ENCODE measurements at regions not wholly inside any gene's neighbourhood (a gene's known extent, or its start where the extent isn't known, plus 50 kb on each side); places are given as distances from the start of the nearest gene placed in this dataset.
"Not testable (repeated sequence)": the region's sequence is repeated elsewhere in the genome, so short reads cannot be mapped to it uniquely, and the experiment has no call there.

DNA sequence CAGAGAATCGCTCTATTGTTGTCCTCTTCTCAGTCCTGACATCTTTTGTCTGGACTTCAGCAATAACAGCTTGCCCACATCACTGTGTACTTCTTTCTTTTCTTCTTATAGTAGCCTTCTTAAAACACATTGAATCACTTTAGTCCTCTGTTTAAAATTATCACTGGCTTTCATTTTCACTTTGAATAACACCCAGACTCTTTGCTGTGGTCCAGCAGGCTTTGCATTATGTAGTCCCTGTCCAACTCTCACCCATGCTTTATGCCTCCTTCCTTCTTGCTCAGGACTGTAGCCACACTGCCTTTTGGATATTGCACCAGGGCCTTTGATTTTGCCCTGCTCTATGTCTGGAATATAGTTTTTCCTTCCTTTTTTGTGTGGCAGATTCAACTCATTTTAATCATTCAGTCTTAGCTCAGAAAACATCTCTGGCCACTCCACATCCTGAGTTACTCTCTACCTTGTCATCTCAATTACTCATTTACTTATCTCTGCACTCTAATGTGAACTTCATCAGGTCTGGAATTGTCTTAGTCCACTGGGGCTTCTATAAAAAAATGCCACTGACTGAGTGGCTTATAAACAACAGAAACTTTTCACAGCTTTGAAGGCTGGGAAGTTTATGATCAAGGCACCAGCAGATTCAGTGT, 168.2 kb downstream of the C4orf33 start:
- DNase-seq (no peak), ATAC-seq (ENCODE audit: low read depth) (no peak)
- Mint-ChIP-seq H3K4me1 (peaks cover 5% of the 10 kb centered on the region), H3K36me3 (ENCODE audit: low read depth) (no peaks in the 10 kb centered on the region), H3K9me3 (no peaks in the 10 kb centered on the region), H3K27me3 (no peaks in the 10 kb centered on the region), H3K27ac (no peak overlapping the region), H3K4me3 (no peak overlapping the region)
- ChIA-PET POLR2A (no interaction called here), CTCF (no interaction called here)
- TF ChIP-seq, protein P1, sequence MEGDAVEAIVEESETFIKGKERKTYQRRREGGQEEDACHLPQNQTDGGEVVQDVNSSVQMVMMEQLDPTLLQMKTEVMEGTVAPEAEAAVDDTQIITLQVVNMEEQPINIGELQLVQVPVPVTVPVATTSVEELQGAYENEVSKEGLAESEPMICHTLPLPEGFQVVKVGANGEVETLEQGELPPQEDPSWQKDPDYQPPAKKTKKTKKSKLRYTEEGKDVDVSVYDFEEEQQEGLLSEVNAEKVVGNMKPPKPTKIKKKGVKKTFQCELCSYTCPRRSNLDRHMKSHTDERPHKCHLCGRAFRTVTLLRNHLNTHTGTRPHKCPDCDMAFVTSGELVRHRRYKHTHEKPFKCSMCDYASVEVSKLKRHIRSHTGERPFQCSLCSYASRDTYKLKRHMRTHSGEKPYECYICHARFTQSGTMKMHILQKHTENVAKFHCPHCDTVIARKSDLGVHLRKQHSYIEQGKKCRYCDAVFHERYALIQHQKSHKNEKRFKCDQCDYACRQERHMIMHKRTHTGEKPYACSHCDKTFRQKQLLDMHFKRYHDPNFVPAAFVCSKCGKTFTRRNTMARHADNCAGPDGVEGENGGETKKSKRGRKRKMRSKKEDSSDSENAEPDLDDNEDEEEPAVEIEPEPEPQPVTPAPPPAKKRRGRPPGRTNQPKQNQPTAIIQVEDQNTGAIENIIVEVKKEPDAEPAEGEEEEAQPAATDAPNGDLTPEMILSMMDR (IDR thresholded peaks at IDR 0.05), result no peak
- intact Hi-C loops (cut with micrococcal nuclease), result no loop called here

DNA sequence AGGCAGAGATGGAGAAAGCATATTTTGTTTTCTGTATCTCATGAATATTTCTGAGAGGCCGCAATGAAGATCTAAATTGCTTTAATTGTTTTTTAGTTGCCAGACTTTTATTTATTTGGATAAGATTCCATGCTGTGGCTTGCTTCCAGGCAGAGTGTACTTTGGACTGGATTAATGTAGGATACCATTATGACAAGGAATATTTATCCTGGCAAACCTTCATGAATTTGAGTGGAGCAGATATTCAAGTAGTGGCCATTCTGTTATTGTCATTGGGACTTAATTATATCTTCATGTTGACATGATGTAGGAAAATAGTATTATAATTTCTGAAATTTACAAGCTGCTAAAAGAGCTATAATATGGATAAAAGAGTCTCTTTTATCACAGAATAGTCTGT, 182.9 kb downstream of the C4orf33 start:
- Mint-ChIP-seq H3K27me3 (no peaks in the 10 kb centered on the region), H3K4me1 (no peaks in the 10 kb centered on the region), H3K9me3 (no peaks in the 10 kb centered on the region), H3K36me3 (ENCODE audit: low read depth) (no peaks in the 10 kb centered on the region), H3K4me3 (no peak overlapping the region), H3K27ac (no peak overlapping the region)
- CTCF ChIA-PET, result no interaction called here
- ATAC-seq (ENCODE audit: low read depth) (no peak), DNase-seq (no peak)
- intact Hi-C loops (cut with micrococcal nuclease), result no loop called here
- POLR2A ChIA-PET, result no interaction called here
- TF ChIP-seq, protein P1 (IDR thresholded peaks at IDR 0.05), result no peak

DNA sequence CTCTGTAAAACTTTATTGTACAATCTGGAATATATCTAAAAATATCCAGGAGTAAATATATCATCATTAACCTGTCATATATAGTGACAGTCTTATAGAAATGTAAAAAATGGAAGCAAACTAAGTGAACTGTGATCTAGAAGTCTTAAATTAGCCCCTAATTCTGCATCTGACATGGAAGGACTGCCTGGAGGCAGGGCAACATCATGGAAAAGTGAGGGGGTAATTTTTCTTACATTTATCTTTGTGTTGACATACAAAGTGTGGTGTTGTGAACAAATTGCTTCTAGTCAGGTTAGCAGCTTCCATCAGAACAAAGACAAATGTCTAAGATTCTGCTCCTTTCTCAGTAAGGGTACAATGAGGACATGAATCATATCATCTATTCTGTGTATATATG, 186.3 kb downstream of the C4orf33 start:
- no peak overlapping the region for H3K27ac Mint-ChIP-seq
- H3K27me3 Mint-ChIP-seq, result no peaks in the 10 kb centered on the region
- intact Hi-C loops (cut with micrococcal nuclease), result no loop called here
- TF ChIP-seq, protein P1 (IDR thresholded peaks at IDR 0.05), result no peak
- no peak for ATAC-seq (ENCODE audit: low read depth)
- H3K9me3 Mint-ChIP-seq, result no peaks in the 10 kb centered on the region
- no peak overlapping the region for H3K4me3 Mint-ChIP-seq
- no peaks in the 10 kb centered on the region for H3K36me3 Mint-ChIP-seq (ENCODE audit: low read depth)
- H3K4me1 Mint-ChIP-seq, result no peaks in the 10 kb centered on the region
- ChIA-PET CTCF (no interaction called here), POLR2A (no interaction called here)
- no peak for DNase-seq

DNA sequence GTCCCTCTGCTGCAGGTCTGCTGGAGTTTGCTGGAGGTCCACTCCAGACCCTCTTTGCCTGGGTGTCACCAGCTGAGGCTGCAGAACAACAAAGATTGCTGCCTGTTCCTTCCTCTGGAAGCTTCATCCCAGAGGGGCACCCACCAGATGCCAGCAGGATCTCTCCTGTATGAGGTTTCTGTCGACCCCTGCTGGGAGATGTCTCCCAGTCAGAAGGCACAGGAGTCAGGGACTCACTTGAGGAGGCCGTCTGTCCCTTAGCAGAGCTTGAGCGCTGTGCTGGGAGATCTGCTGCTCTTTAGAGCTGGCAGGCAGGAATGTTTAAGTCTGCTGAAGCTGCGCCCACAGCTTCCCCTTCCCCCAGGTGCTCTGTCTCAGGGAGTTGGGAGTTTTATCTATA, 196.2 kb downstream of the C4orf33 start:
- H3K4me3 Mint-ChIP-seq; H3K27ac Mint-ChIP-seq; H3K4me1 Mint-ChIP-seq; ATAC-seq (ENCODE audit: low read depth); H3K36me3 Mint-ChIP-seq (ENCODE audit: low read depth); POLR2A ChIA-PET; DNase-seq; intact Hi-C loops (cut with micrococcal nuclease); H3K27me3 Mint-ChIP-seq; H3K9me3 Mint-ChIP-seq; CTCF ChIA-PET: not testable (repeated sequence)

DNA sequence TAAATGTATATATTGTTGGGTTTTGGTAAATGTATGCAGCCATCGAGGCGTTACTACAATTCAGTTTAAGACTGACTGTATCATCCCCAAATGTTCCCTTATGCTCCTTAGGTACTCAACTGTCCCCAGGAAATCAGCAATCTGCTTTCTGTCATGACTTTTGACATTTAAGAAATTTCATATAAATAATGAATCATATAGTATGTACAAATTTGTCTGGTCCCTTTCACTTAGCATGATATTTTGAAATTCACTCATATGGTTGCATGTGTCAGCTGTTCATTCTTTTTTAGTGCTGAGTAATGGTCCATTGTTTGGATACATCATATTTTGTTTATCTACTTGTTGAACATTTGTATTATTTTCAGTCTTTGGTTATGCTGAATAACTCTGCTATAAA, 218.8 kb downstream of the C4orf33 start:
- Mint-ChIP-seq H3K27me3 (peaks cover 3% of the 10 kb centered on the region), H3K36me3 (ENCODE audit: low read depth) (no peaks in the 10 kb centered on the region), H3K4me3 (no peak overlapping the region), H3K9me3 (no peaks in the 10 kb centered on the region), H3K4me1 (no peaks in the 10 kb centered on the region), H3K27ac (no peak overlapping the region)
- no peak for ATAC-seq (ENCODE audit: low read depth)
- intact Hi-C loops (cut with micrococcal nuclease), result no loop called here
- ChIA-PET CTCF (no interaction called here), POLR2A (no interaction called here)
- no peak for DNase-seq
- TF ChIP-seq, protein P1 (IDR thresholded peaks at IDR 0.05), result no peak

DNA sequence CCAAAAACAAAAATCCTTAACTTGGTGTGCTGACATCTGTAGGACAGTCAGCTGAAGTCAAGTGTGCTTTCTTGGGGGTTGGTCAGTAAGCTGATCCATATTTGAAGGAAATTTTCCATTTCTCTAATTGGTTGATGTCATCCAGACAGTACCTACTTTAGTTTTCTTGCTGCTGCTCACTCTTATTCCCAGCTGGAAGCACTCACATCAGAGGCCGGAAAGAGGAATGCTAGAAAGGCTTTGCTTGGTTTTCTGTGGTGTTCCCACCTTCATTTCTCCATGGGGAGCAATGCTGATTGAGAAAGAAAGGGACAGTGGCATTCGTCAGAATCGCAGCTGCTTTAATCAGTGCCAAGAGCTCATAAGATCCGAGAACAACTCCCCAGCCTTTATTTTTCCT, 227.0 kb downstream of the C4orf33 start:
- Mint-ChIP-seq H3K4me3 (no peak overlapping the region), H3K27me3 (no peaks in the 10 kb centered on the region), H3K4me1 (peaks cover 3% of the 10 kb centered on the region), H3K36me3 (ENCODE audit: low read depth) (no peaks in the 10 kb centered on the region), H3K9me3 (no peaks in the 10 kb centered on the region), H3K27ac (no peak overlapping the region)
- DNase-seq, result no peak
- intact Hi-C loops (cut with micrococcal nuclease), result no loop called here
- ATAC-seq (ENCODE audit: low read depth), result no peak
- POLR2A ChIA-PET, result no interaction called here
- TF ChIP-seq, protein P1 (IDR thresholded peaks at IDR 0.05), result no peak
- CTCF ChIA-PET, result no interaction called here

All from activated B cell treated with CpG ODN at 0.5 μM for 24 hours (primary cell).